H9 (cell line): ENCODE measurements at regions not wholly inside any gene's neighbourhood (a gene's known extent, or its start where the extent isn't known, plus 50 kb on each side); places are given as distances from the start of the nearest gene placed in this dataset.

Source experiments
- DNase-seq: peaks from one replicate; pipeline ENCODE4 v3.0.0-alpha.2; 2017
- H2AFZ ChIP-seq: one replicate; pipeline ENCODE4 v1.6.1; 2013; ENCODE audit warnings: mild to moderate bottlenecking, low read length, control low read depth, moderate library complexity
- H2AK5ac ChIP-seq: 2 replicates; pipeline ENCODE4 v1.6.1; 2013; ENCODE audit warnings: low read length, control low read depth, mixed read lengths; ENCODE audit not compliant: insufficient read length
- H2BK120ac ChIP-seq: one replicate; pipeline ENCODE4 v1.6.1; 2013; ENCODE audit warnings: low read depth, mild to moderate bottlenecking, low read length, control low read depth, inconsistent platforms; ENCODE audit not compliant: poor library complexity, severe bottlenecking
- H2BK12ac ChIP-seq: 2 replicates; pipeline ENCODE4 v1.6.1; 2013; ENCODE audit warnings: low read length, control low read depth, mixed read lengths, low read depth; ENCODE audit not compliant: insufficient read length
- H2BK15ac ChIP-seq: 2 replicates; pipeline ENCODE4 v1.6.1; 2013; ENCODE audit warnings: low read depth, low read length, control low read depth
- H2BK20ac ChIP-seq: one replicate; pipeline ENCODE4 v1.6.1; 2013; ENCODE audit warnings: low read depth, mild to moderate bottlenecking, low read length, control low read depth, inconsistent platforms; ENCODE audit not compliant: poor library complexity, severe bottlenecking
- H2BK5ac ChIP-seq: 2 replicates; pipeline ENCODE4 v1.6.1; 2013; ENCODE audit warnings: low read length, control low read depth, mixed read lengths; ENCODE audit not compliant: insufficient read length
- H3K14ac ChIP-seq: 2 replicates; pipeline ENCODE4 v1.6.1; 2013; ENCODE audit warnings: low read length, control low read depth; ENCODE audit not compliant: insufficient read depth
- H3K18ac ChIP-seq: 2 replicates; pipeline ENCODE4 v1.6.1; 2013; ENCODE audit warnings: low read depth, mild to moderate bottlenecking, mixed read lengths, low read length, control low read depth; ENCODE audit not compliant: insufficient read length
- H3K23ac ChIP-seq: 2 replicates; pipeline ENCODE4 v1.6.1; 2013; ENCODE audit warnings: low read length, control low read depth, mixed read lengths, low read depth; ENCODE audit not compliant: insufficient read length
- H3K23me2 ChIP-seq: 2 replicates; pipeline ENCODE4 v1.6.1; 2013; ENCODE audit warnings: low read depth, mild to moderate bottlenecking, mixed read lengths, low read length, control low read depth; ENCODE audit not compliant: insufficient read length, poor library complexity, severe bottlenecking
- H3K27ac ChIP-seq: 2 replicates; pipeline ENCODE4 v1.5.1; 2013; ENCODE audit warnings: low read length, control low read depth, mixed read lengths, low read depth; ENCODE audit not compliant: insufficient read length
- H3K27me3 ChIP-seq: 2 replicates; pipeline ENCODE4 v1.6.1; 2013; ENCODE audit warnings: low read length, control low read depth, inconsistent platforms; ENCODE audit not compliant: insufficient read depth
- H3K4ac ChIP-seq: 2 replicates; pipeline ENCODE4 v1.6.1; 2013; ENCODE audit warnings: low read depth, mild to moderate bottlenecking, control low read depth, inconsistent platforms, low read length, moderate library complexity
- H3K4me1 ChIP-seq: 2 replicates; pipeline ENCODE4 v1.6.1; 2013; ENCODE audit warnings: low read length, control low read depth, inconsistent platforms; ENCODE audit not compliant: insufficient read depth
- H3K4me2 ChIP-seq: 2 replicates; pipeline ENCODE4 v1.6.1; 2013; ENCODE audit warnings: low read length, control low read depth, mixed read lengths; ENCODE audit not compliant: insufficient read length, insufficient read depth
- H3K56ac ChIP-seq: 2 replicates; pipeline ENCODE4 v1.6.1; 2013; ENCODE audit warnings: low read depth, mild to moderate bottlenecking, mixed read lengths, low read length, control low read depth; ENCODE audit not compliant: insufficient read length
- H3K79me1 ChIP-seq: 2 replicates; pipeline ENCODE4 v1.6.1; 2013; ENCODE audit warnings: low read depth, mild to moderate bottlenecking, moderate library complexity, low read length, control low read depth, inconsistent platforms; ENCODE audit not compliant: insufficient read depth, poor library complexity, severe bottlenecking
- H3K79me2 ChIP-seq: 2 replicates; pipeline ENCODE4 v1.6.1; 2013; ENCODE audit warnings: low read length, control low read depth, inconsistent platforms; ENCODE audit not compliant: insufficient read depth
- H3K9ac ChIP-seq: 2 replicates; pipeline ENCODE4 v1.6.1; 2013; ENCODE audit warnings: low read length, control low read depth, mixed read lengths; ENCODE audit not compliant: insufficient read length; ENCODE audit errors: extremely low read depth
- H3K9me3 ChIP-seq: one replicate; pipeline ENCODE4 v1.6.1; 2013; ENCODE audit warnings: low read depth, low read length, inconsistent platforms; ENCODE audit not compliant: control insufficient read depth
- H3T11ph ChIP-seq: one replicate; pipeline ENCODE4 v1.6.1; 2013; ENCODE audit warnings: mild to moderate bottlenecking, low read length, control low read depth, inconsistent platforms
- H4K20me1 ChIP-seq: one replicate; pipeline ENCODE4 v1.6.1; 2013; ENCODE audit not compliant: control insufficient read depth, insufficient read length, insufficient read depth
- H4K5ac ChIP-seq: 2 replicates; pipeline ENCODE4 v1.6.1; 2013; ENCODE audit warnings: low read depth, mild to moderate bottlenecking, mixed read lengths, low read length, control low read depth; ENCODE audit not compliant: insufficient read length
- H4K8ac ChIP-seq: replicated peaks from 2 replicates; pipeline ENCODE4 v1.6.1; 2013; ENCODE audit warnings: low read length, control low read depth, mixed read lengths, low read depth; ENCODE audit not compliant: insufficient read length
- H4K91ac ChIP-seq: 2 replicates; pipeline ENCODE4 v1.6.1; 2013; ENCODE audit warnings: low read depth, mild to moderate bottlenecking, moderate library complexity, mixed read lengths, low read length, control low read depth; ENCODE audit not compliant: insufficient read length
- H3K27ac Mint-ChIP-seq, 3 experiments: 2 replicates in 2 of 3; 3 replicates in 1 of 3; pipeline ENCODE4 v1.8.0; 2020 to 2021; ENCODE audit warnings: mixed read lengths in 3 of 3, mild to moderate bottlenecking in 1 of 3, moderate library complexity in 1 of 3
- H3K27me3 Mint-ChIP-seq: 2 replicates; pipeline ENCODE4 v1.8.0; 2021; ENCODE audit warnings: low read depth, mild to moderate bottlenecking, moderate library complexity, mixed read lengths
- H3K36me3 Mint-ChIP-seq, 3 experiments: 2 replicates in 2 of 3; 3 replicates in 1 of 3; pipeline ENCODE4 v1.8.0; 2020 to 2021; ENCODE audit warnings: low read depth in 3 of 3, mixed read lengths in 3 of 3; ENCODE audit not compliant: insufficient read depth in 1 of 3
- H3K4me1 Mint-ChIP-seq, 2 experiments: 2 replicates each; pipeline ENCODE4 v1.8.0; 2020; ENCODE audit warnings: mixed read lengths in 2 of 2
- H3K4me3 Mint-ChIP-seq, 2 experiments: 2 replicates in 1 of 2; 3 replicates in 1 of 2; pipeline ENCODE4 v1.8.0; 2020 to 2021; ENCODE audit warnings: mild to moderate bottlenecking in 2 of 2, mixed read lengths in 2 of 2, moderate library complexity in 1 of 2
- H3K9me3 Mint-ChIP-seq, 2 experiments: 2 replicates in 1 of 2; 3 replicates in 1 of 2; pipeline ENCODE4 v1.8.0; 2020; ENCODE audit warnings: mild to moderate bottlenecking in 2 of 2, mixed read lengths in 2 of 2, moderate library complexity in 1 of 2
- WGBS: extraction: QIAGEN DNeasy Blood & Tissue Kit; methylation state at CpG from one replicate; pipeline ENCODE4 v1.1.7; 2013; ENCODE audit warnings: missing lambda C conversion rate, low lambda C conversion rate, mixed read lengths; ENCODE audit not compliant: insufficient read length; ENCODE audit errors: extremely low coverage; 5-methylcytosine and 5-hydroxymethylcytosine counted together
- TF ChIP-seq, protein P1 (sequence below): fragments of 200-600 bp; sonication (generic); conservative IDR thresholded peaks from 3 replicates; pipeline ENCODE4 v1.8.0; 2021; ENCODE audit warnings: antibody characterized with exemption, mild to moderate bottlenecking

DNA sequence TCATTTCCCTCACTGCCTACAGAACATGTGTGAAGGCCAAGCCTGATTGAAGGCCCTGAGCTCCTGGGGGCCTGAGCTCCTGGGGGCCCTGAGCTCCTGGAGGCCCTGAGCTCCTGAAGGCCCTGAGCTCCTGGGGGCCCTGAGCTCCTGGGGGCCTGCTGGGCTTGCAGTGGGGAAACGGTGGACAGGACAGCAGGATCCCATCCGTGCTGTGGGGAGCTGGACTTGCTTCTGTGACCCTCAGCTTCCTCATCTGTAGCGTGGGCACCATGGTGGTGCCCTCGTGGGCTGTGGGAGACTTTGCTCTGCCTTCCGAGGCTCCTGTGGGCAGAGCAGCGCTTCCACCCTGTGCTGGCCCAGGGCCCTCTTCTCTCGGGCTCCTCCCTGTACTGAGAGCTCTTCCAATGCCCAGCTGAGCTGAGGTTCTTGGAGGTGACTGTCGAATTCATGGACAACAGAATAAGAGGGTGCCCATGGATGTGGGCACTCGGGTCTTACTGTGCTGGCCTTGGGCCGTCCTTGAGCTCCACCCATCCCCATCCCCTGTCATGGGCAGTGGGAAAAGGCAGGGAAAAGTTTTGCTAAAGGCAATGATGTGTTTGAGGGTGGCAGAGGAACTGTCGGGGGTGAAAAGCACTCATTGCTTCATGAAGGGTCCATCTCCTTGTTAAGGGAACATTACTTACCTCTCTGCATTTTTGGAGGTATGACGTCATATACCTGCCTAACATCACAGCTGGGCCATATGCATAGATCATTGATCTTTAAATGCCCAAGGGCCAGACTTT lies 786.7 kb downstream of the TBC1D22A start:
- Histone ChIP-seq H2BK120ac (no peak overlapping the region), H3K27ac (no peak overlapping the region), H3K4me2 (no peak overlapping the region), H3K27me3 (no peaks in the 10 kb centered on the region), H2BK20ac (no peak overlapping the region), H3T11ph (no peak overlapping the region), H4K20me1 (no peaks in the 10 kb centered on the region), H3K56ac (no peak overlapping the region), H2BK15ac (no peak overlapping the region), H3K4me1 (no peaks in the 10 kb centered on the region), H3K4ac (no peak overlapping the region), H4K91ac (no peak overlapping the region), H3K23me2 (no peaks in the 10 kb centered on the region), H3K14ac (no peak overlapping the region), H2BK5ac (no peak overlapping the region), H3K9ac (no peak overlapping the region), H3K79me1 (no peaks in the 10 kb centered on the region), H3K23ac (no peak overlapping the region), H2AK5ac (no peak overlapping the region), H3K9me3 (peaks cover 93% of the 10 kb centered on the region), H4K8ac (no peak overlapping the region), H2BK12ac (no peak overlapping the region), H4K5ac (no peak overlapping the region), H3K18ac (no peak overlapping the region), H2AFZ (no peak overlapping the region), H3K79me2 (no peaks in the 10 kb centered on the region)
- H3K27me3 Mint-ChIP-seq, result peaks cover 2% of the 10 kb centered on the region
- no peak for DNase-seq
- TF ChIP-seq, protein P1, sequence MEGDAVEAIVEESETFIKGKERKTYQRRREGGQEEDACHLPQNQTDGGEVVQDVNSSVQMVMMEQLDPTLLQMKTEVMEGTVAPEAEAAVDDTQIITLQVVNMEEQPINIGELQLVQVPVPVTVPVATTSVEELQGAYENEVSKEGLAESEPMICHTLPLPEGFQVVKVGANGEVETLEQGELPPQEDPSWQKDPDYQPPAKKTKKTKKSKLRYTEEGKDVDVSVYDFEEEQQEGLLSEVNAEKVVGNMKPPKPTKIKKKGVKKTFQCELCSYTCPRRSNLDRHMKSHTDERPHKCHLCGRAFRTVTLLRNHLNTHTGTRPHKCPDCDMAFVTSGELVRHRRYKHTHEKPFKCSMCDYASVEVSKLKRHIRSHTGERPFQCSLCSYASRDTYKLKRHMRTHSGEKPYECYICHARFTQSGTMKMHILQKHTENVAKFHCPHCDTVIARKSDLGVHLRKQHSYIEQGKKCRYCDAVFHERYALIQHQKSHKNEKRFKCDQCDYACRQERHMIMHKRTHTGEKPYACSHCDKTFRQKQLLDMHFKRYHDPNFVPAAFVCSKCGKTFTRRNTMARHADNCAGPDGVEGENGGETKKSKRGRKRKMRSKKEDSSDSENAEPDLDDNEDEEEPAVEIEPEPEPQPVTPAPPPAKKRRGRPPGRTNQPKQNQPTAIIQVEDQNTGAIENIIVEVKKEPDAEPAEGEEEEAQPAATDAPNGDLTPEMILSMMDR, result no peak
- no CpG with 5 or more reads among the region's 12 CpGs for WGBS
- H3K9me3 Mint-ChIP-seq, result peaks cover 59 to 96% of the 10 kb centered on the region in 2 experiments
- H3K4me3 Mint-ChIP-seq, result no peak overlapping the region
- peaks cover 4 to 41% (median 17%) of the 10 kb centered on the region in 3 experiments; a peak in 4 of 7 replicates for H3K36me3 Mint-ChIP-seq
- no peaks in the 10 kb centered on the region for H3K4me1 Mint-ChIP-seq
- no peak overlapping the region for H3K27ac Mint-ChIP-seq
